T47D (cell line): ENCODE measurements at regions not wholly inside any gene's neighbourhood (a gene's known extent, or its start where the extent isn't known, plus 50 kb on each side); places are given as distances from the start of the nearest gene placed in this dataset.

Experiments used
- DNase-seq, 2 experiments: peaks; one replicate each; pipeline versions ENCODE4 v3.0.0 to v3.0.0-alpha.2; 2011 to 2012; ENCODE audit warnings: low read depth in 1 of 2, low spot score in 1 of 2
- JUND ChIP-seq: IDR thresholded peaks from 2 replicates; pipeline ENCODE4 v1.6.1; 2012; ENCODE audit warnings: low read depth
- in situ Hi-C: cut with HindIII; loops from 2 replicates; pipeline ENCODE4 v1.10.0; 2016; ENCODE audit warnings: low sequenced_read_pairs, low pct_unique_long_range_greater_than_20kb

- in situ Hi-C loops = no loop called here
- no peak for TF ChIP-seq JUND
- DNase-seq = no peak
Observed at GRCh38 chr10:69750011-69750373, 51.7 kb upstream of the COL13A1 start.

- TF ChIP-seq JUND = no peak
- no peak for DNase-seq
- in situ Hi-C loops = no loop called here
Observed at GRCh38 chr10:69750725-69751124, 51.0 kb upstream of the COL13A1 start.

GRCh38 chr10:69751214-69751613, 50.5 kb upstream of the COL13A1 start:
- in situ Hi-C loops = no loop called here
- no peak for DNase-seq
- no peak for TF ChIP-seq JUND
